EH (cell line): ENCODE measurements at regions not wholly inside any gene's neighbourhood (a gene's known extent, or its start where the extent isn't known, plus 50 kb on each side); places are given as distances from the start of the nearest gene placed in this dataset.
A peak's percentile ranks its signal among the peaks of the same experiment; 100 is the strongest.

Source experiments
- DNase-seq: peaks from one replicate; pipeline ENCODE4 v3.0.0-alpha.2; 2015; ENCODE audit warnings: low read depth

DNA sequence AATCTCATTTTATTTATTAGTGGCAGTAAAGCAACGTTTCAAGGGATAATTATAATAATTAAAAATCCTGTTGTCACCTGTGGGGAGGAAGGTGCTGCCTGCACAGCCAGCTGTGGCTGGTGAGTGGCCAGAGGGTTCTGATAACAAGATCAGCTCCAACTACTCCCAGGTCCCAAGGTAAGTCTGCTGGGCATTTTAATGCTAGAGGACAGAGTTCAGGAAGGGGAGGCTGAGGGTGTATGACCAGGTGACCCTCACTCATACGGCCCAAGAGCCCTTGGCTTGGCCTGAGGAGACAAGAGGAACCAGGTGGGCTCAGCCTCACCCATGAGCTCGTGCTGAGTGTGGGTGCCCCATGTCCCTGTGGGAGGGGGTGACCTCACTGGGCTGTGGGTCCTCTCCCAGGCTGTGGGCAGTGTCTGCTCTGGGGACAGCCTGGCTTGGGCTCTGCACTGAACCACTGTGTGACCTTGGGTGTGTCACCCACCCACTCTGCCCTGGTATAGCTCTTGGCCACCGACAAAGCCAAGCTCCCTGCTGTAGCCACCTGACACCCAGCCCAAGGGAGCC is 223.8 kb downstream of the PTPRU start:
- DNase-seq, result no peak

DNA sequence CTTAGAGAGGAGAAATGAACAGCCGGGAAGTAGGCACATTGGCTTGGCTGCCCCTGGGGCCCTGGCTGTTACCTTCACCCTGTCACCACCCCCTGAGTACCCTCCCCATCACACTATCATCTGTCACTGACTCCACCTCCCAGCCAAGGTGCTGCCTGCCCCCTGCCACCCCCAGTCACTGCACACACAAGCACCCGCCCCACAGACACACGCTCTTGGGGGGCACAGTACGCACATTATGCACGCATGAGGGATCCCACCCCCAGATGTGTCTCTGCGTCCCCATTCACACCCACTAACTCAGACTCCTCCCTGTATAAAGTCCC is 223.3 kb downstream of the PTPRU start:
- DNase-seq, result no peak

DNA sequence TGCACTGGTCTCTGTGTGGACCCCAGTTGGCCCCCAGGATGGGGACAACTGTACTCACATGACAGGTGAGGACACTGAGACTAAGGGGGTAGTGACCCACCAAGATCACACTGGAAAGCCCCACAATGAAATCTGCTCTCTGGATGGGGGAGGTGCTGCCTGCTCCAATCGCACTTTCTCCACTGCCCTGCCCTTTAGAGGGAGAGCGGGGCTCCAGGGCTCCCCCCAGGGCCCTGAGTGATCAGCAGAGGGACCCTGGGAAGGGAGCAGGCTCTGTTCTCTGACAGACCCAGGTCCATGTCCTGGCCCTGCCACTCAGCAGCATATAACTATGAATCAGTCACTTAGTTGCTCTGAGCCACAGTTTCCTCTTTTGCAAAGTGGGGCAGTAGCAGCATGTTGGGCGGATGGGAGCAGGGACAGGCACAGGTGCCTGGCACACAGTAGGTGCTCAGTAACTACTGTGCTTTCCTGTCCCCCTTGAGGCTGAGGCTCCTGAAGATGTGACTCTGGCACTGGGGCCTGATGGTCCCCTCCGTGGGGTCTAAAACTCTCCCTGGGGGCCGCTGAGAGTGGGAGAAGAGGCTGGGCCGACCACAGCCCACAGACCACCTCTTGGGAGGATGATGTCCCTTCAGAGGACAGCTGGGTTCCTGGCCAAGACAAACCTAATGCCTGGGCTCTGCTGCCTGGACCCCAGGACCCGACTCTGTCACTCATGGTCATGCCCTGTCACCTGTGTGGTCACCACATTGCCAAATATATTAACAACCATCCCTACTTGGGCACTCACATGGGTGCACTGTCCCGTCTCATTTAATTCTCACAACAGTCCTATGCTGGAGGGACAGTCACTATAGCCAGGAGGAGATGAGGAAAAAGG is 222.7 kb downstream of the PTPRU start:
- DNase-seq, result no peak

DNA sequence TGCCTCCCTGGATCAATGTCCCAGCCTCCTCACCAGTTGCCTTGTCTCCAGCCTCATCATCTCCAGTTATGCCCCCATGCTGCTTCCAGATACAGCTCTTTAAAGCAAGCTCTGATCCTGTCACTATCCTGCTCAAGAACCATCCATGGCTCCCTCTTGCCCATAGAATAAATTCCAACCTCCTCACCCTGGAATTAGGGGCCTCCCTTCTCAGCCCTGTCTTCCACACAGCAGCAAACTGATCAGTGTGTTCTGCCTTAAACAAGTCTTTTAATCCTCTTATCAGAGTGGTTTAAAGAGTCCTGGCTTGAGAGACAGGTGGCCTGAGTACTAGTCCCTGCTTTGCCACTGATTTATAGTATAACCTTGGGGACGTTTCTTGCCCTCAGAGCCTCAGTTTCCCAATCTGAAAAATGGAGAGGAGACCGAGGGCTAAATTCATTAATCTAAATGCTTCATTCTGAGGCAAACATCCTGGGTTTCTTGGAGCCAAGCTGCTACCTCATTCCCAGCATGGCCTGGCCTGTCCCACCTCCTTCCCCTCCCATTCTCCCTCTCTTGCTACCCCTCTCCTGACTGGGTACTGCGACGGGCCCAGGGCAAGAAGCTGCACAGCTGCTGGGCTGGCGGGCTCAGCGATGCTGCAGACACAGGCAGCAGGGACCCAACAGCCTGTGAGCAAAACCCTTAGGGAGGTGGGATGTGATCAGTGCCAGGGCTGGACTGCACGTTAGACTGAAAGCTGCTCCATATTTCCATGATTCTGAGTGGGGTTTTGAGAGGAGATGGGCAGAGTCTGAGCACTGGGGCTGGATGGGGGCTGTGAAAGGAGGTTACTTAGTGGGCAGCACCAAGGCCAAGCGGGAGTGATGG is 221.4 kb downstream of the PTPRU start:
- DNase-seq, result no peak

DNA sequence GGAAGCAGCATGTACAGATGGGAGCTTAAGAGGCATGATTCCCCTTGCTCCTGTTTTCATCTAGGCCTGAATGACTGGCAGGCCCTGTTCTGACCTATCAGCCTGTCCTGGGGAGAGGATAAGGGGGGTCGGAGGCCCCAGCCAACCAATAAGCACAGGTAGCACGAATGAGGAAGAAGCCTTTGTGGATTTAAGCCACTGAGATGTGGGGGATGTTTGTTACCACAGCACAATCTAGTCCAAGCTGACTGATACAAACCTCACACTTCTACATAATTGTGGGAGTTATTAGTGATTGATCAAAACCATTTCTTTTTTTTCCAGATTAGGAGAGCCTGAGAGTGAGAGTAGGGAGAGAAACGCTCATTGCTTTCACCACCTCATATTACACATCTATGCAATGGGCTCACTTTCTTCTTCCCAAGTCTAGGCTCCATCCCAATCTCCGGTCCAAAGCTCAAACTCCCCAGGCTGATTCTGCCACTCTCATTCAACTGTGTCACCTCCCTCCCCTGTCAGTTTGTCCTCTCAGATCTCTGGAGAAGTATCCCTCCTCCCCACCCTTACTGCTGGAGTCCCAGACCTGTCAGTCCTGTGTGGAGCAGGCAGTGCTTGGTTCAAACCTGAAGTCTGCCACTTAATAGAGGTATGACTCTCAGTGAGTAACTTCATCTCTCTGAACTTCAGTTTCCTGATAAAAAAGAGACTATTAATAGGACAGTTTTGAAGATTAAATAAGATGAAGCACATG is 220.5 kb downstream of the PTPRU start:
- DNase-seq, result no peak

DNA sequence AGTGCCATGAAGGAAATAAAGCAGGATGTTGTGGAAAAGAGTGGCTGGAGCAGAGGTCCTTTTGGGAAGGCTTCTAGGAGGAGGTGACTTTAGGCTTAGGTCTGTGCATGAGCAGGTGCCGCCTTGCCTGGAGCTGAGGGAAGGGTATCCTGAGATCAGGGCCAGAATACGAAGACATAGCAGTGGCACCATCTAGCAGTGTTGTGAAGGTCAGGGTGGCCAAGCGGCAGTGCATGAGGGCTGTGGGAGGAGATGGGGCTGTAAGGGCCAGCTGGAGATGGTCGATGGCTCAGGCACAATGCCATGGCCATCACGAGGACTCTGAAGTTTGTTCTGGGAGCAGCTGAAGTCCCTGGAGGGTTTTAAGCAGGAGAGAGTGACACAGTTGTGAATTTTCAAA is 219.5 kb downstream of the PTPRU start:
- DNase-seq, result no peak

DNA sequence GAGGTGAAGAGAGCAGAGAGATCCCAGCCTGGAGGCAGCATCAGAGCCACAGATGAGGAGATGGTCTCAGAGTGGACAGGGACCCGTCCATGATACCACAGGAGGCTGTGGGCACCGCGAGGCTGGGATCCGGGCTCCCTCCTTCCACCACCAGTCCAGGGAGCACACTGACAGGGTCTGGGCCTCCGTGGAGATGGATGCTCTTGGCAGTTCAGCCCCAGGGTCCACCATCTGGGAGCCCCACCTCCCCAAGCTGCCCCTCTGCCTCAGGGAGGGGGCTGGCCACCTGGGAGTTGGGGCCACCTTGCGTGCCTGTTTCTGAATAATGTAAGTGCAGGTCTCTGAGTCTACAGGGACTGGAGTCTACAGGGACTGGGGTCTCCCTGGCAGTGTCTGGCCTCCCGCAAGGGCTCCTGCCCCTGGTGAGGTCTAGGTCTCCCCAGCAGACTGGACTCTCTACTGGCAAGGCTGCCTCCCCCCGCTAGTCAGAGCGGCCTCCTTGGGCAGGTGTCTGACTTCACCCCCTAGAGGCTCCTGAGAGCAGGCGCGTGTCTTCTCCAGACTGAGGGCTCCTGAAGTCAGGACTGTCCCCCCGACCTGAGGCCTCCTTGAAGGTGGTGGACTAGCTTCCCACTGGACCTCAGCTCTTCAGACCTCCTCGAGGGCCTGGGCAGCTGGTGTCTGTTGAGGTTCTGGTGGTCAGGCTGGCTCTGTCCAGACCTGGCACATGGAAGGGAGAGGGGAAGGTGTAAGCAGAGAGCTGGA is 218.5 kb downstream of the PTPRU start:
- no peak for DNase-seq

DNA sequence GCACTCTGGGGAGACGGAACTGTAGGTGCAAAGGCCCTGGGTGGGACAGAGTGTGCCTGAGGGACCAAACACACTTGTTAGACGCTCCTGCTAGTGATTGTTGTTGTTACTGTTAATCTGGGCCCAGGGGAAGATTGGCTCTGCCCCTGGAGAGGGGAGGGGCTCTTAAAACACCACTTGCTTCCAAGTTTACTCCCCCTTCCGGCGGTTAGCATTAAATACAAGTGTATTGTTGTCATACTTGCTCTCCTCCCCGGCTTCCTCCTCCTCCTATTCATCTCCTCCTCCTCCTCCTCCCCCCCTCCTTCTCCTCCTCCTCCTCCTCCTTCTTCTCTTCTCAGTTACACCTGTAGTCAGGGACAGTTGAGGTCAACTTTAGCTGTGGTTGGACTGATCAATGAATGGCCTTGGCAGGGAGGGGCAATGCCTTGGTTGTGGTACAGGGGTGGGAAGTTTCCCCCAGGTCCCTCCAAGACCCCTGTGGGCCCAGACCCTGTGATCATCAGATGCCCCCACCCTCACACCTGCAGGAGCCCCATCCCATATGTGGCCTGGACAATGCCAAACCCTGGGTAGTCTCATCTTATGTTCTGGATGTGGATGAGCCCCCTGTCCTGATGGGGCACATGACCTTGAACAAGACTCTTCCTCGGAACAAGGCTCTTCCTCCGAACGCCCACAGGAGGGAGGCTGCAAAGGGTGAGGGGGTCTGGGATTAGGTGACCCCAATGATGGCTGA is 217.3 kb downstream of the PTPRU start:
- peak; percentile 62 for DNase-seq

DNA sequence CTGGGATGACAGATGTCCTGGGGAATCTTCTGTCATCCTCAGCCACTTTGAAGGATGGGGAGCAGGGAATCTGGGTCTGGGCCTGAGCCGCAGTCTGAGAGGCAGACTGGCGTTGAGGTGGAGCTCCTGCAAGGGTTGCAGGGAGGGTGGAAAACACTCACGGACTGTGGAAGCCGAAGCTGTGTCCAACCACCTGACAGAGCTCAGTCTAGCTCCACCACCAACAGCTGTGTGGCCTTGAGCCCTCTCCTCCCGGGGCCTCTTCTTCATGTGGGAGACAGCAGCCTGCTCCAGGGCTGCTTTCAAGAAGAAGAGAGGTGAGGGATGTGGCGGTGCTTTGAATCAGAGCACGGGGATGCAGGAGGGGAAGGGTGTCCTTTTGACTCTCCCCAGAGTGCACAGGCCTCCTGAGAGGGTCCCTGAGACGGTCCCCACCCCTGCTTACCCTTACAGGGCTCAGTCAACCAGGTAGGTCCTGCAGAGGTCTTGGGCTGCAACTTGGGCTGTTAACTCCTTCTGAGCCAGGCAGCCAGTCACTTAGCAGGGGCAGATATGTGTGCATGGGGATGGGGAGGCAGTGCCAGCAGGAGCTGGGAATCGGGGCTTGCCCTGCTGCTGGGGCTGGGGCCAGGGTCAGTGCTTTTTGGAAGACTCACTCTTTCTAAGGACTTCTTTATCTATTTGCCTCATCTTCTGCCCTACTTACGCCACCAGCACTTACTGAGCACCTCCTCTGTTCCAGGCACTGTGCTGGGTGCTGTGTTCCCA is 216.3 kb downstream of the PTPRU start:
- no peak for DNase-seq

DNA sequence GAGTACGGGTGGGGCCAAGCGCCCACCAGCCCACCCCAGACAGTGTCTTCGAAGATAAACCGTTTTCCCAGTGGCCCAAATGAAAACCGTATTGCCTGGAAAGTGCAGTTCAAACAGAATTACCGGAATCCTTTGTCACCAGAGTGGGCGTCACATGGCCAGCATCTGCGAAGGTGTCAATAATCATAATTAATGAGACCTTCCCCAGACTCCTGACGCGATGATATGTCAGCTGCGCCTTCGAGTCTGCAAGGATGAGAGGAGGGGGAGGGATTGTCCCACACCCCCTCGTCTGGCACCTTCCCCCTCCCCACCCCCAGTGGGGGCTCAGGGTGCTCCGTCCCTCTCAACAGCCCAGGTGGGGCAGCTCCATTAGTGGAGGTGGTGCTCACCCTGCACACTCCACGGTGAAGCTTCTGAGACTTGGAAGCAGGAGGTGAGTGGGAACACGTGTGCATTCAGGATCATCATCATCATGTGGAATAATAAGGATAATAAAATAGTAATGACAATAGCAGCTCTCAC is 215.1 kb downstream of the PTPRU start:
- no peak for DNase-seq

DNA sequence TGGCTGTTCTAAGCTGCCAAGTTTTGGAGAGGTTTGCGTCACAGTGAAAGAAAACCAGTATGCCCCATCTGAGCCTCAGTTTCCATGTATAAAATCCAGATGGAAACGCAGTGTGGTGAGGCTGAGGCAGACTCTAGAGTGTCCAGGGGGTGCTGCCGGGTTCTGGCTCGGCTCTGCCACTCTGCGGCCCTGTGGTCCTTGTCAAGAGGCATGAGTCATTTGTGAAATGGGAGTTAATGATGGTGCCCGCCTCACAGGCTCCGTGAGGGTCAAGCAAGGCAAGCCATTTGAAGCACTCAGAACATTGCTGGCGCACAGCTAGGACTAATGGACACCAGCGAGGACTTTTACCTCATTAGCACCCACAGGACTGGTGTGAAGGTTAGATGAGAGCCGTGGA is 214.3 kb downstream of the PTPRU start:
- no peak for DNase-seq

DNA sequence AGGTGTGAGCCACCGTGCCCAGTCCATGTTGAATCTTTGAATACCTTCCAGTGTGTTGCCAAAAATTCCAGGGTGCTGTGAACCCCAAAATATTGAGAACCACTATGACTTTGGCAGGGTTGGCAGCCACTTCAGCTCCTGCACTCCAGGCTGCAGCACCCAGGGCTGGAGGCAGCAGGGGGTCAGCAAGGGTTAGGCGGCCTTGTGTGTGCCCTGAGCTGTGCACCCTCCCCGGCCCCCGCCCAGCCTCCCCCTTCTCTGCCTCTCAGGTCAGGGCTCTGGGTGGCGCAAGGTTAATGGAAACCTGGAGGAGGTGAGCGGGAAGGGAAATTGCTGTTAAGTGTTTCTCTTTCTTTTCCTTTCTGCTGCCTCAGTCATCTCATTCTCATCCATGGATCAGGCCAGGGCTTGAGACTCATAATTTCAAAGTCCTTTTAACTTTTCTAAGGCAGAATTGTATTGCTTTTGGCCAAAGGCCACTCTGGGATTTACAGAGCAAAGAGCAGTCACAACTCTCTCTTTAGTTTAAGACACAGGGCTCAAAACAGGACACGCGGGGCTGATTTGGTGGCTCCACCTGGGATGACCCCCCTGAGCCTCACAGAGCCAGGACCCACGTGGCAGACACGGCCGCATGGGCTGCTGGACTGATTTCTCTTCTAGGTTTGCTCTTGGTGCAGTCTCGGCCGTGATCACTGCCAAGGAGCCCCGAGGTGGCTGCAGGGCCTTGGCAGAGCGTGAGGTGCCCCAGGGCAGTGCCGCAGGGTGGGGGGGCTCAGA is 212.3 kb downstream of the PTPRU start:
- no peak for DNase-seq

DNA sequence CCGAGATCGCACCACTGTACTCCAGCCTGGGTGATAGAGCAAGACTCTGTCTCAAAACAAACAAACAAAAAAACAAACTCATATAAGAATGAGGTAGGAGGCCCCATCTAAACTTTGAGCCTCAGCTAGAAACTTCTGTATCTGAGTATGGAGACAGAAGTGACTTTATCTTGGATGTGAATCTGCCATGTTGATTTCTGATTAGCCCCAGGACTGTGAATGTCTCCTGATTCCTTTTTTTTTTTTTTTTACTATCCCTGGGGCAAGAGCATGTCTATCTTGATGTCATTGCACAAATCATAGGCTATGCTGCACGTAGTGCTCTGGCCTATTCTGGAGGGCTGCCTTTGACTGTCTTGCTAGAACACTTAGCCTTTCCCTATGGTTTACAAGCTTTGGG is 211.0 kb downstream of the PTPRU start:
- DNase-seq, result no peak

DNA sequence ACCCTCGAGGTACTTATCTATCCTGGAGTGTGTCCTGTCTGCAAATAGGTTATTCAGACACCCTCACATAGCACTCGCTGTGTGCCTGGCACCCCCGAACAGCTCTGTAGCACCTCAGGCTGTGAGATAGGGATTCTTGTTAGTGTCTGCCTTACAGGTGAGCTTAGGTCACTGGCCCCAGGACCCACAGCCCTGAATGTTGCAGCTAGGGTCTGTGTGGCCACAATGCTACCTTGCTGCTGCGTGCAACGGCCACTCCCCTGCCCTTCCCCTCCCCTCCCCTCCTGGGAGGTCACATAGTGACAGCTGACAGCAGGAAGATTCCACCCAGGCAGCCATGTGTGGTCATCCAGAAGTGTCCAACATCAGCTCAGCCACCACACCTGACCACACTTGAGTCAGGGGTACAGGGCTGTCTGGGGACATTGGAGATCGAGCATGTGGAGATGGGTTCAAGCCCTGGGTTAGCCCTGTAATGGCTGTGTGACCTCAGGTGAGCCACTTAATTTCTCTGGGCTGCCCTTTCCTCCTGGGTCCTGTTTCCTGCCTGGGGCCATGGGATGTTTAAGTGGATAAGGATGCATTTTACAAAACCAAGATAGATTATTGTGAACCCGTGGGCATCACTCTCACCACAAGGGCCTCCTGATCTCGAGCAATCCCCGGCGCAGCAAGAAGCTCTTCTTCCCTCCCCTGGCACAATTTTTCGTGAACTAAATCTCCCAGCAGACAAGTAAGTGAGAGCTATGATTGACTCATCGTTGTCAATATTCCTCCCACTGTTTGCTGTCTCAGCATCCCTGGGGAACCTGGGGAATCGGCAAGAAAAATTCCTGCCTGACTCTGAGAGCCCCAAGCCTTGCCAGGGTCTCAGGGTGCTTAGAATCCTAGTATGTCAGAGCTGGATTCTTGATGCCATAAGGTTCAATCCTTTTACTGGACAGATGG is 208.7 kb downstream of the PTPRU start:
- DNase-seq, result no peak

DNA sequence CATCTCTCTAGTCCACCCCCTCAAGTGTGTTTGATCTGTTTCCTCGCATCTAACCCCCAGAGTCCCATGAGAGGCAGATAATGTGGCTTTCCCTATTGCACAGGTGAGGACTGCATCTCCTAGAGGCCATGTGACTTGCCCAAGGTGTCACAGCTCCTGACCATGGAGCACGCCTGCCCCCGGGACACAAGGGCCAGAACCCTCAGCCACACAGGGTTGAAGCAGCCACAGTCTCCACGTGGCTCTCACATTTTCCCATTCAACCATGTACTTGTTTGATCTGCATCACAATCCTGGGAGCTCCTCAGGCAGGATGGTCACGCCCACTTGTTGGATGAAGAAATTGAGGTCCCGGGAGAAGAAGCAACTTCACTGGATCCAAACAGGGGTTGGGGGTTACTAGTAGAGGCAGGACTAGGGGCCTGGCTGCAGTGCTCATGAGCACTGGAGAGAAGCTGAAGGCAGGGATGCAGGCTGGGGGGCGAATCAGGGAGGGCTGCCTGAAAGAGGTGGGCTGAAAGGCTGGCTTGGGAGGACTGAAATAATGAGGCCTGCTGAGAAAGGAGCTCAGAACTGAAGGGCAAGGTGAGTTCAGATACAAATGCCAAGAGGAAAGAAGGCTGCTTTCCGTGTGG is 207.9 kb downstream of the PTPRU start:
- DNase-seq, result no peak

DNA sequence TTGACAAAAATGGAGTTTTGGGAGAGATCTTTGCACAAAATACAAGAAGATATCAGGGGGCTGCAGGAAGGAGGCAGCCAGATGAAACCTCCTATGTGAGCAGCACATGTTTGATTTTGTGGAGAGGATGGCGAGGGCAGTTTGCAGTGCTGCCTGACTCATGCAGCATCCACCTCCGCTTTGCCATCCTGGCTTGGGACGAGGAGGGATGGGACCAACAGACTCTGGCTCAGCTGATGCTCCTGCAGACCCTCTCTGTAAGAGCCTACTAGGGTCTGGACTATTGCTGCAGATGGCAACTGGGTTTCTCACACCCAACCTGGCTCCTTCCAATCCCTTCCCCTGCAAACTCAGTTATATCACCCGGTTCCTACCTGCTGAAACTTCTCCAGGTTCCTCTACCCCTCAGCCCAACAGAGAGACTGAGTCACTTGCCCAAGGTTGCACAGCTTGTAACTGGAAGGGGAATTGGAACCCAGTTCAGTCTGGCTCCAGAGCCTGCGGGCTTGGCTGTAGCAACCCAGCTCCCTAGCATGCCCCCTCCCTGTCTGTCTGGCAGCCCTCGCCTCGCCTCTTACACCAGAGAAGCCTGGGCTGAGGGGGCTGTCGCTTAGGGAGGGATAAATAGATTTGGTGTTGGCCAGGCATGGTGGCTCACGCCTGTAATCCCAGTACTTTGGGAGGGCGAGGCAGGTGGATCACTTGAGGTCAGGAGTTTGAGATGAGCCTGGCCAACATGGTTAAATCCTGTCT is 205.8 kb downstream of the PTPRU start:
- DNase-seq, result no peak

DNA sequence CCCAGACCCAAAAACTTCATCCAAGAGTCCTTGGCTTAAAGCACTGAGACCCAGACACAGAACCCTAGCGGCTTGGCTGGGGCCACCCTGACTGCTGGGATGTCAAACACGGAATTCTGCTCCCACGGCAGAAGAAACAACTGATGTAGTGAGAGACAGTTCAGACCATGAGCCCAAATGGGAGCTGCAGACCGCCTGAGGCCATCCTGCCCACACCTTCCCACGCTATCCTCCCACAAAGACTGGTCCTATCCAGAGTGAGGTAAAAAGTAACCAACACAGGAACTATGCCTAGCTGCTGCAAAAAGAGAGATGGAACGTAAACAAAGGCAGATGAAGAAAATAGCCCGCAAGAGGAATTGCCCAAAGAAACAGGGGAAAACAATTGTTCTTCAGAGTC is 203.3 kb downstream of the PTPRU start:
- DNase-seq, result no peak
